ENCODE measurements at regions not wholly inside any gene's neighbourhood (a gene's known extent, or its start where the extent isn't known, plus 50 kb on each side); places are given as distances from the start of the nearest gene placed in this dataset.
"Not testable (repeated sequence)": the region's sequence is repeated elsewhere in the genome, so short reads cannot be mapped to it uniquely, and the experiment has no call there.

- not testable (repeated sequence) for H3K4me3 Mint-ChIP-seq; H3K9me3 Mint-ChIP-seq (ENCODE audit: low read depth); H3K36me3 Mint-ChIP-seq; H3K4me1 Mint-ChIP-seq (ENCODE audit: low read depth); H3K27ac Mint-ChIP-seq; H3K27me3 Mint-ChIP-seq
These were observed 293.1 kb upstream of the NOX3 start for GRCh38 chr6:155748778-155749177.

- H3K4me3 Mint-ChIP-seq = no peak overlapping the region
- no peaks in the 10 kb centered on the region for H3K36me3 Mint-ChIP-seq
These were observed 291.9 kb upstream of the NOX3 start for GRCh38 chr6:155747491-155747890.

GRCh38 chr6:155740781-155741399 lies 285.3 kb upstream of the NOX3 start:
- Mint-ChIP-seq H3K4me3 (no peak overlapping the region), H3K27ac (no peak overlapping the region), H3K4me1 (ENCODE audit: low read depth) (no peaks in the 10 kb centered on the region), H3K27me3 (peaks cover 2% of the 10 kb centered on the region), H3K36me3 (no peaks in the 10 kb centered on the region), H3K9me3 (ENCODE audit: low read depth) (no peaks in the 10 kb centered on the region)

More at GRCh38 chr6:155747491-155747890, 291.9 kb upstream of the NOX3 start:
- Mint-ChIP-seq H3K27me3 (peaks cover 2% of the 10 kb centered on the region), H3K9me3 (ENCODE audit: low read depth) (peaks cover 7% of the 10 kb centered on the region), H3K27ac (no peak overlapping the region), H3K4me1 (ENCODE audit: low read depth) (no peaks in the 10 kb centered on the region)

GRCh38 chr6:155738602-155739105 lies 283.0 kb upstream of the NOX3 start:
- Mint-ChIP-seq H3K27ac (no peak overlapping the region), H3K27me3 (peaks cover 2% of the 10 kb centered on the region), H3K9me3 (ENCODE audit: low read depth) (no peaks in the 10 kb centered on the region), H3K4me3 (no peak overlapping the region), H3K4me1 (ENCODE audit: low read depth) (no peaks in the 10 kb centered on the region), H3K36me3 (no peaks in the 10 kb centered on the region)

- Mint-ChIP-seq H3K9me3 (ENCODE audit: low read depth) (no peaks in the 10 kb centered on the region), H3K27ac (no peak overlapping the region), H3K27me3 (no peaks in the 10 kb centered on the region), H3K4me1 (ENCODE audit: low read depth) (no peaks in the 10 kb centered on the region), H3K36me3 (no peaks in the 10 kb centered on the region), H3K4me3 (no peak overlapping the region)
These were observed 261.7 kb upstream of the NOX3 start for GRCh38 chr6:155717374-155717773.

GRCh38 chr6:155710704-155711103 lies 255.1 kb upstream of the NOX3 start:
- Mint-ChIP-seq H3K36me3 (no peaks in the 10 kb centered on the region), H3K9me3 (ENCODE audit: low read depth) (no peaks in the 10 kb centered on the region), H3K27me3 (no peaks in the 10 kb centered on the region), H3K4me1 (ENCODE audit: low read depth) (no peaks in the 10 kb centered on the region), H3K4me3 (no peak overlapping the region), H3K27ac (no peak overlapping the region)

- Mint-ChIP-seq H3K9me3 (ENCODE audit: low read depth) (no peaks in the 10 kb centered on the region), H3K4me3 (no peak overlapping the region), H3K4me1 (ENCODE audit: low read depth) (no peaks in the 10 kb centered on the region), H3K27ac (no peak overlapping the region), H3K27me3 (no peaks in the 10 kb centered on the region), H3K36me3 (no peaks in the 10 kb centered on the region)
These were observed 253.6 kb upstream of the NOX3 start for GRCh38 chr6:155709262-155709661.

- Mint-ChIP-seq H3K4me1 (ENCODE audit: low read depth) (no peaks in the 10 kb centered on the region), H3K36me3 (no peaks in the 10 kb centered on the region), H3K9me3 (ENCODE audit: low read depth) (no peaks in the 10 kb centered on the region), H3K27me3 (peaks cover 6% of the 10 kb centered on the region), H3K4me3 (no peak overlapping the region), H3K27ac (no peak overlapping the region)
These were observed 252.5 kb upstream of the NOX3 start for GRCh38 chr6:155708100-155708499.

- Mint-ChIP-seq H3K9me3 (ENCODE audit: low read depth) (no peaks in the 10 kb centered on the region), H3K27me3 (peaks cover 11% of the 10 kb centered on the region), H3K36me3 (no peaks in the 10 kb centered on the region), H3K27ac (no peak overlapping the region), H3K4me3 (no peak overlapping the region), H3K4me1 (ENCODE audit: low read depth) (no peaks in the 10 kb centered on the region)
These were observed 251.2 kb upstream of the NOX3 start for GRCh38 chr6:155706806-155707205.

- Mint-ChIP-seq H3K9me3 (ENCODE audit: low read depth) (no peaks in the 10 kb centered on the region), H3K4me3 (no peak overlapping the region), H3K27me3 (peaks cover 11% of the 10 kb centered on the region), H3K36me3 (no peaks in the 10 kb centered on the region), H3K4me1 (ENCODE audit: low read depth) (no peaks in the 10 kb centered on the region), H3K27ac (no peak overlapping the region)
These were observed 250.7 kb upstream of the NOX3 start for GRCh38 chr6:155706341-155706740.

- no peaks in the 10 kb centered on the region for H3K9me3 Mint-ChIP-seq (ENCODE audit: low read depth)
- no peak overlapping the region for H3K4me3 Mint-ChIP-seq
- peaks cover 11% of the 10 kb centered on the region for H3K27me3 Mint-ChIP-seq
- H3K27ac Mint-ChIP-seq = no peak overlapping the region
- H3K4me1 Mint-ChIP-seq (ENCODE audit: low read depth) = no peaks in the 10 kb centered on the region
- H3K36me3 Mint-ChIP-seq = no peaks in the 10 kb centered on the region
These were observed 245.7 kb upstream of the NOX3 start for GRCh38 chr6:155701342-155701741.

- Mint-ChIP-seq H3K36me3 (no peaks in the 10 kb centered on the region), H3K4me1 (ENCODE audit: low read depth) (no peaks in the 10 kb centered on the region), H3K9me3 (ENCODE audit: low read depth) (no peaks in the 10 kb centered on the region), H3K27ac (no peak overlapping the region), H3K27me3 (no peaks in the 10 kb centered on the region), H3K4me3 (no peak overlapping the region)
These were observed 239.9 kb upstream of the NOX3 start for GRCh38 chr6:155695495-155695894.

GRCh38 chr6:155694419-155694790 lies 238.8 kb upstream of the NOX3 start:
- H3K36me3 Mint-ChIP-seq = no peaks in the 10 kb centered on the region
- H3K4me1 Mint-ChIP-seq (ENCODE audit: low read depth) = no peaks in the 10 kb centered on the region
- H3K9me3 Mint-ChIP-seq (ENCODE audit: low read depth) = no peaks in the 10 kb centered on the region
- H3K27me3 Mint-ChIP-seq = no peaks in the 10 kb centered on the region
- no peak overlapping the region for H3K27ac Mint-ChIP-seq
- no peak overlapping the region for H3K4me3 Mint-ChIP-seq

- Mint-ChIP-seq H3K36me3 (no peaks in the 10 kb centered on the region), H3K4me1 (ENCODE audit: low read depth) (no peaks in the 10 kb centered on the region), H3K9me3 (ENCODE audit: low read depth) (no peaks in the 10 kb centered on the region), H3K4me3 (no peak overlapping the region), H3K27me3 (no peaks in the 10 kb centered on the region), H3K27ac (no peak overlapping the region)
These were observed 238.2 kb upstream of the NOX3 start for GRCh38 chr6:155693573-155694418.

- no peak overlapping the region for H3K27ac Mint-ChIP-seq
- H3K4me3 Mint-ChIP-seq = no peak overlapping the region
- no peaks in the 10 kb centered on the region for H3K9me3 Mint-ChIP-seq (ENCODE audit: low read depth)
- H3K4me1 Mint-ChIP-seq (ENCODE audit: low read depth) = no peaks in the 10 kb centered on the region
- no peaks in the 10 kb centered on the region for H3K36me3 Mint-ChIP-seq
- no peaks in the 10 kb centered on the region for H3K27me3 Mint-ChIP-seq
These were observed 235.2 kb upstream of the NOX3 start for GRCh38 chr6:155690820-155691219.

Data from activated naive CD8-positive, alpha-beta T cell (primary cell).